H9 (cell line): ENCODE measurements at regions not wholly inside any gene's neighbourhood (a gene's known extent, or its start where the extent isn't known, plus 50 kb on each side); places are given as distances from the start of the nearest gene placed in this dataset.
A peak's percentile ranks its signal among the peaks of the same experiment; 100 is the strongest.

Experiments
- DNase-seq: peaks from one replicate; pipeline ENCODE4 v3.0.0-alpha.2; 2017
- H2AFZ ChIP-seq: one replicate; pipeline ENCODE4 v1.6.1; 2013; ENCODE audit warnings: mild to moderate bottlenecking, low read length, control low read depth, moderate library complexity
- H2AK5ac ChIP-seq: 2 replicates; pipeline ENCODE4 v1.6.1; 2013; ENCODE audit warnings: low read length, control low read depth, mixed read lengths; ENCODE audit not compliant: insufficient read length
- H2BK120ac ChIP-seq: one replicate; pipeline ENCODE4 v1.6.1; 2013; ENCODE audit warnings: low read depth, mild to moderate bottlenecking, low read length, control low read depth, inconsistent platforms; ENCODE audit not compliant: poor library complexity, severe bottlenecking
- H2BK12ac ChIP-seq: 2 replicates; pipeline ENCODE4 v1.6.1; 2013; ENCODE audit warnings: low read length, control low read depth, mixed read lengths, low read depth; ENCODE audit not compliant: insufficient read length
- H2BK15ac ChIP-seq: 2 replicates; pipeline ENCODE4 v1.6.1; 2013; ENCODE audit warnings: low read depth, low read length, control low read depth
- H2BK20ac ChIP-seq: one replicate; pipeline ENCODE4 v1.6.1; 2013; ENCODE audit warnings: low read depth, mild to moderate bottlenecking, low read length, control low read depth, inconsistent platforms; ENCODE audit not compliant: poor library complexity, severe bottlenecking
- H2BK5ac ChIP-seq: 2 replicates; pipeline ENCODE4 v1.6.1; 2013; ENCODE audit warnings: low read length, control low read depth, mixed read lengths; ENCODE audit not compliant: insufficient read length
- H3K14ac ChIP-seq: 2 replicates; pipeline ENCODE4 v1.6.1; 2013; ENCODE audit warnings: low read length, control low read depth; ENCODE audit not compliant: insufficient read depth
- H3K18ac ChIP-seq: 2 replicates; pipeline ENCODE4 v1.6.1; 2013; ENCODE audit warnings: low read depth, mild to moderate bottlenecking, mixed read lengths, low read length, control low read depth; ENCODE audit not compliant: insufficient read length
- H3K23ac ChIP-seq: 2 replicates; pipeline ENCODE4 v1.6.1; 2013; ENCODE audit warnings: low read length, control low read depth, mixed read lengths, low read depth; ENCODE audit not compliant: insufficient read length
- H3K23me2 ChIP-seq: 2 replicates; pipeline ENCODE4 v1.6.1; 2013; ENCODE audit warnings: low read depth, mild to moderate bottlenecking, mixed read lengths, low read length, control low read depth; ENCODE audit not compliant: insufficient read length, poor library complexity, severe bottlenecking
- H3K27ac ChIP-seq: 2 replicates; pipeline ENCODE4 v1.5.1; 2013; ENCODE audit warnings: low read length, control low read depth, mixed read lengths, low read depth; ENCODE audit not compliant: insufficient read length
- H3K27me3 ChIP-seq: 2 replicates; pipeline ENCODE4 v1.6.1; 2013; ENCODE audit warnings: low read length, control low read depth, inconsistent platforms; ENCODE audit not compliant: insufficient read depth
- H3K4ac ChIP-seq: 2 replicates; pipeline ENCODE4 v1.6.1; 2013; ENCODE audit warnings: low read depth, mild to moderate bottlenecking, control low read depth, inconsistent platforms, low read length, moderate library complexity
- H3K4me1 ChIP-seq: 2 replicates; pipeline ENCODE4 v1.6.1; 2013; ENCODE audit warnings: low read length, control low read depth, inconsistent platforms; ENCODE audit not compliant: insufficient read depth
- H3K4me2 ChIP-seq: 2 replicates; pipeline ENCODE4 v1.6.1; 2013; ENCODE audit warnings: low read length, control low read depth, mixed read lengths; ENCODE audit not compliant: insufficient read length, insufficient read depth
- H3K56ac ChIP-seq: 2 replicates; pipeline ENCODE4 v1.6.1; 2013; ENCODE audit warnings: low read depth, mild to moderate bottlenecking, mixed read lengths, low read length, control low read depth; ENCODE audit not compliant: insufficient read length
- H3K79me1 ChIP-seq: 2 replicates; pipeline ENCODE4 v1.6.1; 2013; ENCODE audit warnings: low read depth, mild to moderate bottlenecking, moderate library complexity, low read length, control low read depth, inconsistent platforms; ENCODE audit not compliant: insufficient read depth, poor library complexity, severe bottlenecking
- H3K79me2 ChIP-seq: 2 replicates; pipeline ENCODE4 v1.6.1; 2013; ENCODE audit warnings: low read length, control low read depth, inconsistent platforms; ENCODE audit not compliant: insufficient read depth
- H3K9ac ChIP-seq: 2 replicates; pipeline ENCODE4 v1.6.1; 2013; ENCODE audit warnings: low read length, control low read depth, mixed read lengths; ENCODE audit not compliant: insufficient read length; ENCODE audit errors: extremely low read depth
- H3K9me3 ChIP-seq: one replicate; pipeline ENCODE4 v1.6.1; 2013; ENCODE audit warnings: low read depth, low read length, inconsistent platforms; ENCODE audit not compliant: control insufficient read depth
- H3T11ph ChIP-seq: one replicate; pipeline ENCODE4 v1.6.1; 2013; ENCODE audit warnings: mild to moderate bottlenecking, low read length, control low read depth, inconsistent platforms
- H4K20me1 ChIP-seq: one replicate; pipeline ENCODE4 v1.6.1; 2013; ENCODE audit not compliant: control insufficient read depth, insufficient read length, insufficient read depth
- H4K5ac ChIP-seq: 2 replicates; pipeline ENCODE4 v1.6.1; 2013; ENCODE audit warnings: low read depth, mild to moderate bottlenecking, mixed read lengths, low read length, control low read depth; ENCODE audit not compliant: insufficient read length
- H4K8ac ChIP-seq: replicated peaks from 2 replicates; pipeline ENCODE4 v1.6.1; 2013; ENCODE audit warnings: low read length, control low read depth, mixed read lengths, low read depth; ENCODE audit not compliant: insufficient read length
- H4K91ac ChIP-seq: 2 replicates; pipeline ENCODE4 v1.6.1; 2013; ENCODE audit warnings: low read depth, mild to moderate bottlenecking, moderate library complexity, mixed read lengths, low read length, control low read depth; ENCODE audit not compliant: insufficient read length
- H3K27ac Mint-ChIP-seq, 3 experiments: 2 replicates in 2 of 3; 3 replicates in 1 of 3; pipeline ENCODE4 v1.8.0; 2020 to 2021; ENCODE audit warnings: mixed read lengths in 3 of 3, mild to moderate bottlenecking in 1 of 3, moderate library complexity in 1 of 3
- H3K27me3 Mint-ChIP-seq: 2 replicates; pipeline ENCODE4 v1.8.0; 2021; ENCODE audit warnings: low read depth, mild to moderate bottlenecking, moderate library complexity, mixed read lengths
- H3K36me3 Mint-ChIP-seq, 3 experiments: 2 replicates in 2 of 3; 3 replicates in 1 of 3; pipeline ENCODE4 v1.8.0; 2020 to 2021; ENCODE audit warnings: low read depth in 3 of 3, mixed read lengths in 3 of 3; ENCODE audit not compliant: insufficient read depth in 1 of 3
- H3K4me1 Mint-ChIP-seq, 2 experiments: 2 replicates each; pipeline ENCODE4 v1.8.0; 2020; ENCODE audit warnings: mixed read lengths in 2 of 2
- H3K4me3 Mint-ChIP-seq, 2 experiments: 2 replicates in 1 of 2; 3 replicates in 1 of 2; pipeline ENCODE4 v1.8.0; 2020 to 2021; ENCODE audit warnings: mild to moderate bottlenecking in 2 of 2, mixed read lengths in 2 of 2, moderate library complexity in 1 of 2
- H3K9me3 Mint-ChIP-seq, 2 experiments: 2 replicates in 1 of 2; 3 replicates in 1 of 2; pipeline ENCODE4 v1.8.0; 2020; ENCODE audit warnings: mild to moderate bottlenecking in 2 of 2, mixed read lengths in 2 of 2, moderate library complexity in 1 of 2
- WGBS: extraction: QIAGEN DNeasy Blood & Tissue Kit; methylation state at CpG from one replicate; pipeline ENCODE4 v1.1.7; 2013; ENCODE audit warnings: missing lambda C conversion rate, low lambda C conversion rate, mixed read lengths; ENCODE audit not compliant: insufficient read length; ENCODE audit errors: extremely low coverage; 5-methylcytosine and 5-hydroxymethylcytosine counted together
- TF ChIP-seq, protein P1 (sequence below): fragments of 200-600 bp; sonication (generic); conservative IDR thresholded peaks from 3 replicates; pipeline ENCODE4 v1.8.0; 2021; ENCODE audit warnings: antibody characterized with exemption, mild to moderate bottlenecking

DNA sequence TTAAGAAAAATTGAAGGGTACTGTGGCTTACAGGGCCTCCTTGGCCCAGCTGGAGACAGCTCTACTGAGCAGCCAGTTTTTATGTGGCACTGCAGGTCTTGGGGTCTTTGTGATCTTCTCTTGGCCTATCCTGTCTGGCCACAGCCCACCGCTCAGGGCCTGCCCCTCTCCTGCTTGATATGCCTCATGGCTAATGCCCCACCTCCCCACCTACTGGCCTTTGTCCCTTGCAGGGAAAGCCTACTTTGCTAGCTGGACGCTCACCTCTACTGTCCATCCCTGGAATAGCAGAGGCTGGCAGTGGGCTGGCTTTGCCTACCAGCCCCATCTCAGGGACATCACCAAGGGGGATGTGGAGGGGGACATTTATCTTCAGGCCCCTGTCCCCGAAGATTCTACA, 134.1 kb downstream of the PJA1 start:
- Histone ChIP-seq H3K4me1 (peaks cover 7% of the 10 kb centered on the region; the same call in 1 of the 2 replicates), H4K5ac (no peak overlapping the region), H3K79me2 (no peaks in the 10 kb centered on the region), H3T11ph (no peak overlapping the region), H3K4ac (no peak overlapping the region), H3K9me3 (no peaks in the 10 kb centered on the region), H4K20me1 (no peaks in the 10 kb centered on the region), H3K27me3 (no peaks in the 10 kb centered on the region), H2BK15ac (no peak overlapping the region), H2BK120ac (no peak overlapping the region), H2AFZ (no peak overlapping the region), H4K91ac (no peak overlapping the region), H3K56ac (no peak overlapping the region), H2BK5ac (no peak overlapping the region), H3K18ac (no peak overlapping the region), H3K14ac (no peak overlapping the region), H3K4me2 (no peak overlapping the region), H4K8ac (no peak overlapping the region), H3K9ac (no peak overlapping the region), H3K79me1 (no peaks in the 10 kb centered on the region), H3K23me2 (no peaks in the 10 kb centered on the region), H3K27ac (no peak overlapping the region), H2BK20ac (no peak overlapping the region), H3K23ac (no peak overlapping the region), H2BK12ac (no peak overlapping the region), H2AK5ac (no peak overlapping the region)
- H3K27ac Mint-ChIP-seq, result no peak overlapping the region
- no CpG with 5 or more reads among the region's 3 CpGs for WGBS
- TF ChIP-seq, protein P1, sequence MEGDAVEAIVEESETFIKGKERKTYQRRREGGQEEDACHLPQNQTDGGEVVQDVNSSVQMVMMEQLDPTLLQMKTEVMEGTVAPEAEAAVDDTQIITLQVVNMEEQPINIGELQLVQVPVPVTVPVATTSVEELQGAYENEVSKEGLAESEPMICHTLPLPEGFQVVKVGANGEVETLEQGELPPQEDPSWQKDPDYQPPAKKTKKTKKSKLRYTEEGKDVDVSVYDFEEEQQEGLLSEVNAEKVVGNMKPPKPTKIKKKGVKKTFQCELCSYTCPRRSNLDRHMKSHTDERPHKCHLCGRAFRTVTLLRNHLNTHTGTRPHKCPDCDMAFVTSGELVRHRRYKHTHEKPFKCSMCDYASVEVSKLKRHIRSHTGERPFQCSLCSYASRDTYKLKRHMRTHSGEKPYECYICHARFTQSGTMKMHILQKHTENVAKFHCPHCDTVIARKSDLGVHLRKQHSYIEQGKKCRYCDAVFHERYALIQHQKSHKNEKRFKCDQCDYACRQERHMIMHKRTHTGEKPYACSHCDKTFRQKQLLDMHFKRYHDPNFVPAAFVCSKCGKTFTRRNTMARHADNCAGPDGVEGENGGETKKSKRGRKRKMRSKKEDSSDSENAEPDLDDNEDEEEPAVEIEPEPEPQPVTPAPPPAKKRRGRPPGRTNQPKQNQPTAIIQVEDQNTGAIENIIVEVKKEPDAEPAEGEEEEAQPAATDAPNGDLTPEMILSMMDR, result peak; percentile 41; the same call in 2 of the 3 replicates
- peaks cover 61 to 77% of the 10 kb centered on the region in 2 experiments for H3K9me3 Mint-ChIP-seq
- no peak overlapping the region; a peak in 1 of 5 replicates for H3K4me3 Mint-ChIP-seq
- peaks cover 0 to 5% (median 2%) of the 10 kb centered on the region in 3 experiments; a peak in 2 of 7 replicates for H3K36me3 Mint-ChIP-seq
- peaks cover 15 to 31% of the 10 kb centered on the region in 2 experiments for H3K4me1 Mint-ChIP-seq
- peak; percentile 71 for DNase-seq
- peaks cover 3% of the 10 kb centered on the region for H3K27me3 Mint-ChIP-seq
